HG02763 (cell line): ENCODE measurements at regions not wholly inside any gene's neighbourhood (a gene's known extent, or its start where the extent isn't known, plus 50 kb on each side); places are given as distances from the start of the nearest gene placed in this dataset.
"Not testable (repeated sequence)": the region's sequence is repeated elsewhere in the genome, so short reads cannot be mapped to it uniquely, and the experiment has no call there.

ENCODE experiments used
- ATAC-seq: cut with Tn5 transposase; IDR thresholded peaks from one replicate; pipeline ENCODE4 v1.9.1; 2021; ENCODE audit warnings: mild to moderate bottlenecking, moderate library complexity; ENCODE audit not compliant: unreplicated experiment

DNA sequence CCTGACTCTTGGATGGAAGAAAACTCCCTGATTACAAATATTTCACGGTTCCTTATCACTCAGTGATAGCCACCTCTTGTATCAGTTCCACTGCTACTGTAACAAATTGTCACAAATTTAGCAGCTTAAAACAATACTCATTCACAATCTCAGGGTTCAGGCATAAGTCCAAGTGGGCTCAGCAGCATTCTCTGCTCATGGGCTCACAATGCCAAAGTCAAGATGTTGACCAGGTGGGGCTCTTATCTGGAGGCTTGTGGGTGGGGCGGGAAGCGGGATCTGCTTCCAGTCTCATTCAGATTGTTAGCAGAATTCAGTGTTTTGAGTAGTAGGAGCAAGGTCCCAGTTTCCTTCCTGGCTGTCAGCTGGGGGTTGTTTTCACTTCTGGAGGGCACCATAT lies 137.3 kb upstream of the FAM78B start:
- ATAC-seq = no peak

DNA sequence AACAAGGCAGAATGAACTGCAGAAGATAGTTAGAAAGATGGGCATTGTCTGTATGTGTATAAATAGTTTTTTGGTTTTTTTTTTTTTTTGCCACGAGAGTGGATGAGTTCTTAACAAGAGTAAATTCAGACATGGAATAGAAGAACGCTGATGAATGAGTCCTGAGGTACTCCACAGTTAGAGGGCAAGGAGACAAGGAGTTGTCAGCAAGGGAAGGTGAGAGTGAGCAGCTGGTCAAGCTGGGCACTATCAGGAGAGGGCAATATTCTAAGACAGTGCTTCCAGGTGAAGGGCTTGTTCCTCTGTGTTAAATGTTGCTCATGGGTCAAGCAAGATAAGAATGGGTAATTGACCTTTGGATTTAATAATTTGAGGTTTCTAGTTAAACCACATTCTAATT lies 138.6 kb upstream of the FAM78B start:
- no peak for ATAC-seq

DNA sequence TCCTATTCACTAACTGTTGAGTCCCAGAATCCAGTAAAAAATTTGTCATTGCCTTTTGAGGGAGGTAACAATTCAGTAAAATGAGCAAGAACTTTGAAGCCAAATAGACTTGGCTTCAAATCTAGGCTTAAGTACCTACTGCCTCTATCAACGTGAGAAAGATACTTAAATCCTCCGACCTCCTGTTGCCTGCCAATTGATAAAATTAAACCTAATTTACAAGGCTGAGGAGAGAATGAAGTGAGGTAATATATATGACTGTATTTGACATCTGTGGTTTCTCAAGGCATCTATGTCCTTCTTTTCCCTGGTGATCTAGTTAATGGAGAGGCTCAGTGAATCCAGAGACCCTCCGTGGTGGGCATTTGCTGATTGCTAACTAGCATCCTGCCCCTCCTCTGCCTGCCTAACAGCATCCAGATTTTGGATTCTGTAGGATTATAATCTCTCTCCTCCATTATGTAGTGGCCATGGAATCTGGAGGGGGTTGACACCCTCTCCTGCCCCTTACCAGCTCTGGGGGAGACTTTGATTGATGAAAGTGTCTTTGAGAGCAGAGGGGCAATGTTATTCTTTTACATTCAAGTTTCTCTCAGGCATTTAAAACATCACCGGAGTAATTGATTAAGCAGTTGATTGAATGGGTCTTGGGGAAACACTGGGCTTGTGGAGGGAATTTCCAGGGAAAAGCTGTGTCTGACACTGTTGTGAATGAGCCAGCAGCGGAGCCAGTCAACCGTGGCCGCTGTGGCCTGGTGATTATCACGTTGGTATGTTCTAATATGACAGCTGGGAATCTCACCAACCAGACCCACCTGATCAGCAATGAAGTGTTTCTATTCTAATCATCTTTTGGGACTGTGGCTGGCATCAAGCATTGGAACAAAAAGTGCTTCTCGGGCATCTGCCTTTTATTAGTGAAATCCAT lies 140.7 kb upstream of the FAM78B start:
- ATAC-seq = no peak

DNA sequence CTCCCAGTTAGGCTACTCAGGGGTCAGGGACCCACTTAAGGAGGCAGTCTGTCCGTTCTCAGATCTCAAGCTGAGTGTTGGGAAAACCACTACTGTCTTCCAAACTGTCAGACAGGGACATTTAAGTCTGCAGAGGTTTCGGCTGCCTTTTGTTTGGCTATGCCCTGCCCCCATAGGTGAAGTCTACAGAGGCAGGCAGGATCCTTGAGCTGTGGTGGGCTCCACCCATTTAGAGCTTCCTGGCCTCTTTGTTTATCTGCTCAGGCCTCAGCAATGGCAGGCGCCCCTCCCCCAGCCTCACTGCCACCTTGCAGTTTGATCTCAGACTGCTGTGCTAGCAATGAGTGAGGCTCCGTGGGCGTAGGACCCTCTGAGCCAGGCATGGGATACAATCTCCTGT lies 149.5 kb upstream of the FAM78B start:
- ATAC-seq = not testable (repeated sequence)

DNA sequence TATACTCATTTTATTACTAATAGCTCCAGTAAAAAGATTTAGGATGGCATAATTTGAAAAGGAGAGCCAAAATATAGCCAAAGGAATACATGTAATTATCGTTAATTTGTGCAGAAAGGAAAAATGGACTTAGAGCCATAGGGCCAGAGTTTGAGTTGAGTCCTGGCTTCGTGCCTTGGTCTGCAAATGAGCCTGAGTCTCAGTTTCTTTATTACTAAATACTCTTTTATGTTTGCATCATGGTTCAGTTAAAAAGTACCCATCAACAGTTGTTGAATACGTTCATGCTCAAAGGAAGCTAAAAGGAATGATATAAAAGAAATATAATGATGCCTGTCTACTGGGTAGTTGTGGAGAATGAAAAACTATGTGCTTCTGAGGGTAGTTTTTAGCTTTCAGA lies 155.7 kb upstream of the FAM78B start:
- no peak for ATAC-seq

DNA sequence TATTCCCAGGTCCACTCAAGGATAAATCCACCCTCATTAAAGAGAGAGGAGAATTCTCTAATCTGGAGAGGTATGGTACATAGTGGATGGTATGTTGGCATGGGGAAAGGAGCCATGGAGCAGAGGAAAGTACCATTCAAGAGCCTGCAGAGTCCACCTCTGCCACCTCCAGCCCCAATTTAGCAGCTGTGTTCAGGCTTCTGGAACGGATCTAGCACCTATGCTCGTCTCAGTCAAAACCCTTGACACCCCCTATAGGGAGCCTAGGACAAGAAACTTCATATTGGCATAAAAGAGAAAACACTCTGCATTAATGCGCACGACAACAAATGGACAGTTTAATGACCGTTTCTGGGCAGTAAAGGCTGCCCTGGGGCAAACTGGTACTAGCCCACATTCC lies 161.1 kb upstream of the FAM78B start:
- no peak for ATAC-seq

DNA sequence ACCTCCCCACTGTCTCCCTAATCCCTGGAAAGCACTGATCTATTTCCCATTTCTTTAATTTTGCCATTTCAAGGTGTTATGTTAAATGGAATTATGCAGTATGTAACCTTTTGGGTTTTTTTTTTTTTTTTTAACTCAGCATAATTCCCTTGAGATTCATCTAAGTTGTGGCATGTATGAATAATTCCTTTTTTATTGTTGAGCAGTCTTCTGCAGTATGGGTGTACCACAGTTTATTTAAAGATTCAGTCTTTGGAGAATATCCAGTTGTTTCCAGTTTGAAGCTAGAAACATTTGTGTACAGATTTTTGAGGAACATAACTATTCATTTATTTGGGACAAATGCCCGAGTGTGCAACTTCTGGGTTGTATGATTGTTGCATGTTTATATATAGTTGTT lies 162.2 kb upstream of the FAM78B start:
- no peak for ATAC-seq

DNA sequence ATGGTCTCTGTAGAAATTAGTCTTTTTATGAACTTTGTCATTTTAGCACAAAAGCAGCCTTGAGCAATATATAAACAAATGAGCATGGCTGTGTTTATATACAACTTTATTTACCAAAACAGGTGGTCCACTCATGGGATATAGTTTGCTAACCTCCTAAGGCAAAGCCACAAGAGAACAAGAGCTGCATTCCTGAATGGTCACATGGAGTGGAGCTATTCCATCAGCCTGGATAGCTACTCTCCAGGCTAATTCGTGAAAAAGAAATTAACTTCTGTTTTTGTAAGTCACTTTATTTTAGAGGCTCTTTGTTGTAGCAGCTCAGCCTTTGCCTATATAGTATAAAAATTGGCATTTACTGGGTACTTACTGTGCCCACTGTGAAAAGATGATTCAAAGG lies 163.3 kb upstream of the FAM78B start:
- no peak for ATAC-seq

DNA sequence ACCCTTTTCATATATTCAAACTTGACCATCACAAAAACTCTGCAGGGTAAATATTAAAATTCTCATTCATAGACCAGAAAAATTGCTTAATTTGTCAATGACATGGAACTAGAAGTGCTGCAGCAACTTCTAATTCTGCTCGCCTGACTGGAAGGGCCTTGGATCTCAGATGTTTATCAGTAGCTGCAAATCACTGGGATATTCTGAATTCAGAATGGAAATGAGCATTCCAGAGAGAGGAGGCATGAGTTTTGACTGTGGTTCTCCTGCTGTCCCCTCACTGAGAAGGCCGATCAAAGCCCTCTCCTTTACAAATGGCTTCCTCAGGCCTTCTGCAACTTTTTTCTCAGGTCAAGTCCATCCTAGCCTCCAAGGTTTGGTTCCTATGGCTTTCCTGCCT lies 171.3 kb upstream of the FAM78B start:
- ATAC-seq = no peak

DNA sequence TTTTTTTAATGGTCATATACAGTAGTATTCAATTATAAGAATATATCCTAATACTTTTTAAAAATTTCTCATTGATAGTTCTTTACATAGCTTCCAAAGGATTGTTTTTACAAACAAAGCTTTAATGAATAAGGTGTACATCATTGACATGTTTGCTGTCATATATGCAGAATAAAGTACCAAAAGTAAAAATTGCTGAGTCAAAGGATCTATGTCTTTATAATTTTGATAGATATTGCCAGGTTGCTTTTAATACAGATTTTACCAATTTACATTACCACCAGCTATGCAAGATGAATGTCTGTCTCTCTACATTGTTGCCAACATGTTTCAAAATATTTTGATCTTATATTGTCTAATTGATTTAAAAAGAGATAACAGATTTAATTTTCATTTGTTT lies 173.9 kb upstream of the FAM78B start:
- ATAC-seq = no peak

DNA sequence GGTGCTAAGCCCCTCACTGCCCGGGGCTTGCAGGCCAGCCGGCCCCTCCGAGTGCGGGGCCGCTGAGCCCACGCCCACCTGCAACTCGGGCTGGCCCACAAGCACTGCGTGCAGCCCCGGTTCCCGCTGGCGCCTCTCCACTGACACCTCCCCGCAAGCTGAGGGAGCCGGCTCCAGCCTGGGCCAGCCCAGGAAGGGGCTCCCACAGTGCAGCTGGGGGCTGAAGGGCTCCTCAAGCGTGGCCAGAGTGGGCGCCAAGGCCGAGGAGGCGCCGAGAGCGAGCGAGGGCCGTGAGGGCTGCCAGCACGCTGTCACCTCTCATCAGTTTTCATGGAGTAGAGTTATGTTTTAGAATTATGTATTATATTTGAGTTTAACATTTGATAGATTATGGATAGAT lies 176.5 kb upstream of the FAM78B start:
- no peak for ATAC-seq

DNA sequence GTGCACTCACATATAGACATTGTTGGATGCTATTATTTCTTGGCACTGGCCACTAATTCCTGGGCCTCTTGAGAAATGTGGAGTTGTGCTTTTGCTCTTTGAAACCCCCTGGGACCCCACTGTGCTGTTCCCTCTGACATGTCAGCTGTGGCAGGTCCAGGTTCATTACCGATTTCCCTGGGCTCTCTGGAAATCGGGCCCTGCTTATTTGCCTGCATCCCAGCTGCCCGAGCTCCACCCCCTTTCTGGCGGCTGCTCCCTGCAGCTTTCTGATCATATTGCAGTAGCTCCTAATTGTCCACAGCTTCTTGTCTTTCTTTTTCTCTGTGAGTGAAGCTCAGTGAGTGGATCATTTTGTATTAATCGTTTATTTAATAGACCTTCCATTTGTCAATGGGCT lies 183.7 kb upstream of the FAM78B start:
- ATAC-seq = no peak

DNA sequence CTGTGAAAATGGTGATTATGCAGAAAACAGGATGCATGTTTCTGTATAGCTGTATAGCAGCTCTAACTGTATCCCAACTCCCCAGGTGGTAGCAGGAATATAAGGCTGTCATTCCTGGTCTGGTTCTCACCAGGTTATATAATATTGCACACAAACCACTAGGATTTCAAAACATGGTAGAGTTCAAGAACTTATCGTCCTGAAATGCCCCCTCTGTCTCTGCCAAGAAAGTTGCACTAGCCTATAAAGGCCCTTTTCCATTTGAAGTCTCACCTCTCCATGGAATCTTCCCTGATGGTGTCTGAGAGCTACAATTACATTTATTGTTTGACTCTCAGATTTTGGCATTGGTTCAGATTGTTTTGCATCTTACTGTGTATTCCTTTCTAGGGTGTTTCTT lies 184.9 kb upstream of the FAM78B start:
- ATAC-seq = no peak

DNA sequence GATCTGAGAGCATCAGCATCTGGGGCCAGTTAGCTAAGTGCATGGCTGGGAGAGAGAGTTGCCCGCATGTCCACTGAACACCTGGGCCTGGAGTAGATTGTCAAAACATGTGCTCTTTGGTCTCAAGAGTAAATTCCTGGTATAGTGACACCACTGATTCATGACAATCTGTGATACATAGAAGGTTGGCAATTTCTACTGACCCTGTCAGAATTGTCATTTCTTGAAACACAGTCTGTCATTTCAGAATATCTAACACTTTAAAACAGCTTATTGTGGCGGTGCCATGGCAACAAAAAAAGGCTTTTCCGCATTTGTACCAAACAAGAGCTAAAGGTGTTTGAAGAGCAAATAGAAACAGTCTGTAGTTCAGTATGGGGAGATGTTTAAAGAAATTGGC lies 186.4 kb upstream of the FAM78B start:
- no peak for ATAC-seq

DNA sequence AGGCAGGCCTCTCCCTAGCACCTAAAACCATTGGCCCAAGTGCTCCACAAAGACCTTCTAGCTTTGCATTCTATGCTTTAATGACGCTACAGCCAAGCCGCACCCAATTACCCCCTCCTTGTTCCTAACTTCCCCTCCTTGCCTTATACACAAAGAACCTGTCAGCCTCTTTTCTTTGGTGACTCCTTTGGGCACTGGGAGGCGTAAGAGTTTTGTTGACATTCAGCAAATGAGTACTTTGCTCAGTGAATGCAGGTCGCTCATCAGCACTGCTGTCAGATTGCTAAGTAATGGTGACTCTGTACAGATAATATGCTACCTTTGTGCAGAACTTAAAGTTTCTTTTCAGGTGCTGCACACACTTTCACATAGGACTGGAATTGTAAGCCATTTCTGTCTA lies 187.6 kb upstream of the FAM78B start:
- ATAC-seq = no peak

DNA sequence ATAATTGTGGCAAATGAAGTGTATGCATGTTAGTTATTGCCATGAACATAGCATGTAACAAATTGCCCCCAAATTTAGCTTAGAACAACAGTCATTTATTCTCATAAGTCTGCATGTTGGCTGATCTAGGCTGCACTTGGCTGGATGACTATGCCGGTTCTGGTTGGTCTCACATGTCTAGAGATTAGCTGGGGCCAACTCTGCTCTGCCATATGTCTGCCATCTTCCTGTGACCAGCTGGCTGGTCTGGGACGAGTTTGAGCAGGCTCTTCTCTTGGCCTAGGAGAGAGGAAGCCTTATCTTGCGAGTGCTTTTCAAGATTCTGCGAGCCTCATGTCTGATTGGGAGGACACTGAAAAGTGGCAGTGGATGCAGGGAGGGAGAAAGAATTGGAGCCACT lies 198.3 kb upstream of the FAM78B start:
- no peak for ATAC-seq

DNA sequence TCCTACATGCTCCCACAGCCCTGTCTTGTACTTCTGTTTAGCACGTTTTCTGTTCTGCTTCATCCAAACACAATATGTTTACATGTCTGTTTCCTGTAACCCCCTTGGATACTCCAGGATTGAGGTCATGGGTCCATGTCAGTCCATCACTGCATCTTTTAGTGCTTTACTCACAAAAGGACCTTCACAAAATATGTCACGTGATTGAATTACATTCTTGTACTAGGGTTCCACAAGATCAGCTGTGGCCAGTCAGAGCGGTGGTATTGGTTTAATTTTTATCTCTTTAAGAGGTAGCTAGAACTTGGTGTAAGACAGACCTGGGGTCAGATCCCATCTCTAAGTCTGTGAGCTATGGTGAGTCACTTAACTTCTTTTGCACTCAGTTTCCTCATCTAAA lies 201.2 kb upstream of the FAM78B start:
- no peak for ATAC-seq

DNA sequence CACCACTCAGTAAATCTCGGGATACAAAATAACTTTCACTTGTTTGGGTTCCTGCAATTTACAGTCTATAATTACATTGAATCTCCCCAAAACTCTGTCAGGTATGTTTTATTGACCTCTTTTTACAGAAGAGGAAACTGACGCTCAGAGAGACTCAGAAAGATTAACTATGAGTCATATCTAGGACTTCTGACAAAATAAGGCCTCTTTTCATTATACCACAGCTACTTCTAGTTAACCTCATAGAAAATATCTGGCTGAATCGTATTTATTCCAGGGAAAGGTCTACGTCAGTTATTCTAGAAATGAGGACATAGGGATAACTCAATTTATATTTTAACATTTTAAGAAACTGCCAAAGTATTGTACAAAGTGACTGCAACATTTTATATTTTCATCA lies 211.1 kb upstream of the FAM78B start:
- ATAC-seq = no peak

DNA sequence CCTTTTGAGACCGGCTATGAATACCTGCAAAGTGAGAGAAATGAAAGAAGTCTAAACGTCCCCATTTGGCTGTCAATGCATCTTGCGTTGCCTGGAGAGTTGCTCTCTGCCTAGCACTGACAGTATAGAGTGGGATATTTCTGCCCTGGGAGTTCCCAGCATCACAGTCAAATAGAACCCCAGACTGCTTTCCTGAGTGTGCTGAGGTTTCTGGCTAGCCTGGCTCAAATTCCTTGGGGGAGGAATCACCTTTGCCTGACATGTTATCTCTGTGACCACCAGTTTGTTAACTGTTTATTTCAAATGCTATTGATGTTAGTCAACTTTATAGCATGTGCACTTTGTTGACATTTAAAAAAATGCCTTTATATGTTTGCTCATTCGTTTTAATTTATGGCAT lies 212.0 kb upstream of the FAM78B start:
- ATAC-seq = no peak

DNA sequence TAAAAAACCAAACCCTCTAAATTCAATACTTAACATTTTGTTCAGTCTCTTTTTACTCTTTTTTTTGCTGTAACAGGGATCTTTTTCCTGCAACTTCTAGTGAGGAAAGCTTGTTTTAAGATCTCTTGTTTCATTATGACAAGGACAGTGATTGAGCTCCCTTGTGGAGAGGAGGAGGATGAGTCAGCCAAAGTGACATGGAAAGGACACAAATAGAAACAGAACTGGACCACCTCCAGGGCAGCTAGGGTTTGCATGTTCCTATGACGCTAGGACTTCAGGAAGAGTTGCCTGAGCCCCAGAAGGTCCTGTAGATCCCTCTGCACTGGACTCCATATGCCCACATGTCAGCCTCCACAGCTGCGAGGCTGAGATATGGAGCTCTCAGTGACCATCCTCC lies 212.6 kb upstream of the FAM78B start:
- ATAC-seq = no peak

DNA sequence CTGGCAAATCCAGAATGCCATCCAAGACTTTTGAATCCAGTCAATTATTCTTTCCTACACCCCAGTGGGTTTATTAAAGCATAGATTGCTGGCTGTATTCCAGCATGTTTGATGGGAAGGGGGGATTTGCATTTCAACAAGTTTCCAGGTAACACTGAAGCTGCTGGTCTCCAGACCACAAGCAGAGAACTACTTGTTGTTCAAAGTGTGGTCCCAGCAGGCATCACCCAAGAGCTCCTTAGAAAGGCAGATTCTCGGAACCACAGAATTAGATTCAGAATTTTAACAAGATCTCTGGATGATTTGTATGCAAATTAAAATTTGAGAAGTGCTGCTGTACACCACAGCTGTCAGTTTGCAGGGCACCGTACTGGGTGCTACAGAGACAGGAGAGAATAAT lies 216.3 kb upstream of the FAM78B start:
- ATAC-seq = no peak

DNA sequence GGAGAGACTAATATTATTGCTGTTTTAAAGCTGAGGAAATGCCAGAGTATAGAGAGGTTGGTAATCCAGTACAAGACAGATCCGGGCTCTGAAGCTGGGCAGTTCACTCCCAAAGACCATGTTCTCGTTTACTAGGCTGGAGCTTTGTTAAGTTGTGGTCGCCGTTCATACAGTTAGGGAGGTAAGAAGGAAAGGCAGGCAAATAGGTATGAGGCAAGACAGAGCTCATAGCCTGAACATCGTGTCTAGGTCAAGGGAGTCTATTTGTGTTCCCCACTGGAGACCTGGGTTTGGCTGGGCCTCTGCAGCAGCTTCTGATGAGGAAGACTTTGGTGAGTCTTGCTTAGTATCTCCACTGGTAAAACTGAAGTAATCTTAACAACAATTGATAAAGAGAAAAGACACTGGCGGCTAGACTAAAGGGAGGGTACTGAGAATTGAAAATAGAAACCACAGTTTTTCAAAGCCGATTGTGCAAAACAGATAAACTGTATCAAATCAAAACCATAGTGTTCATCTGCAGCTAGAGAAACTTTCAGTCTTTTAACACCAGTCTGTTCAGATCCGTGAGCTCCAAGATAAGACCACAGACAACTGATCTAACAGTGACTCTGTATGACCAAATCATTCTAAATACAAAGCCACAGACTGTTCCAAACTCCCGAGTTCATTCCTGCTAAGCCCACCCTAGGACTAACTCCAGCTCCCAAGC lies 217.0 kb upstream of the FAM78B start:
- ATAC-seq = no peak
